PC-9 (cell line): ENCODE measurements at regions not wholly inside any gene's neighbourhood (a gene's known extent, or its start where the extent isn't known, plus 50 kb on each side); places are given as distances from the start of the nearest gene placed in this dataset.

Experiments used
- BruUV-seq: library from RNA; stranded (reverse); fragments of 400-500 nt; replicated peaks from 2 replicates; lab custom pipeline; 2021; lab: Mats Ljungman, UMichigan
- CTCF ChIA-PET: fragments of 300-600 bp; sonication (Branson Sonifier 250); formaldehyde crosslinking; loops from one replicate; lab custom pipeline; 2022; ENCODE audit warnings: antibody characterized with exemption; lab: Charles Lee
- POLR2A ChIA-PET: fragments of 300-600 bp; sonication (Branson Sonifier 250); formaldehyde crosslinking; loops from one replicate; lab custom pipeline; 2022; ENCODE audit warnings: antibody characterized with exemption; ENCODE audit not compliant: unreplicated experiment; lab: Charles Lee
- DNase-seq, 2 experiments: peaks; one replicate each; pipeline versions ENCODE4 v3.0.0 to v3.0.0-alpha.2; 2015 to 2022; ENCODE audit warnings: mixed read lengths in 1 of 2
- H2AFZ ChIP-seq: fragments of 200-600 bp; sonication (generic); 2 replicates; pipeline ENCODE4 v1.8.1; 2017; ENCODE audit warnings: antibody characterized with exemption
- H3F3A ChIP-seq: fragments of 200-600 bp; sonication (generic); 2 replicates; pipeline ENCODE4 v1.8.1; 2017; ENCODE audit warnings: antibody characterized with exemption, mild to moderate bottlenecking, low read depth; ENCODE audit not compliant: insufficient read depth
- H3K27ac ChIP-seq: fragments of 200-600 bp; sonication (generic); 2 replicates; pipeline ENCODE4 v1.6.1; 2016; ENCODE audit warnings: mixed run types
- H3K27me3 ChIP-seq: fragments of 200-600 bp; sonication (generic); 2 replicates; pipeline ENCODE4 v1.6.1; 2016; ENCODE audit warnings: low read depth, mixed run types; ENCODE audit not compliant: insufficient read depth
- H3K36me3 ChIP-seq: fragments of 200-600 bp; sonication (generic); 2 replicates; pipeline ENCODE4 v1.6.1; 2016; ENCODE audit warnings: low read depth, mixed run types
- H3K4me1 ChIP-seq: fragments of 200-600 bp; sonication (generic); replicated peaks from 2 replicates; pipeline ENCODE4 v1.6.1; 2016; ENCODE audit warnings: mixed run types; ENCODE audit not compliant: insufficient read depth
- H3K4me2 ChIP-seq: fragments of 200-600 bp; sonication (generic); 2 replicates; pipeline ENCODE4 v1.6.1; 2017; ENCODE audit warnings: mixed run types
- H3K4me3 ChIP-seq: fragments of 200-600 bp; sonication (generic); 2 replicates; pipeline ENCODE4 v1.6.1; 2016; ENCODE audit warnings: mixed run types
- H3K79me2 ChIP-seq: fragments of 200-600 bp; sonication (generic); 2 replicates; pipeline ENCODE4 v1.6.1; 2017; ENCODE audit warnings: low read depth, mixed run types
- H3K9me2 ChIP-seq: fragments of 200-600 bp; sonication (generic); 2 replicates; pipeline ENCODE4 v1.8.1; 2017; ENCODE audit warnings: mild to moderate bottlenecking; ENCODE audit not compliant: insufficient read depth
- H3K9me3 ChIP-seq: fragments of 200-600 bp; sonication (generic); 2 replicates; pipeline ENCODE4 v1.8.1; 2016; ENCODE audit warnings: low read depth; ENCODE audit not compliant: insufficient read depth
- H4K20me1 ChIP-seq: fragments of 200-600 bp; sonication (generic); 2 replicates; pipeline ENCODE4 v1.8.1; 2017; ENCODE audit not compliant: insufficient read depth
- CTCF ChIP-seq: fragments of 200-600 bp; sonication (generic); conservative IDR thresholded peaks from 2 replicates; pipeline ENCODE4 v1.6.1; 2017; ENCODE audit warnings: mixed run types, antibody characterized with exemption, mild to moderate bottlenecking, moderate library complexity
- EZH2 ChIP-seq: fragments of 200-600 bp; sonication (generic); IDR thresholded peaks from 2 replicates; pipeline ENCODE4 v1.8.0; 2017; ENCODE audit warnings: antibody characterized with exemption, low read depth
- intact Hi-C: fragments of 100-400 bp; cut with micrococcal nuclease; formaldehyde crosslinking; loops from one replicate; pipeline ENCODE4 v1.10.0; 2022; ENCODE audit not compliant: unreplicated experiment

- Histone ChIP-seq H3F3A (no peaks in the 10 kb centered on the region), H3K9me3 (no peaks in the 10 kb centered on the region), H3K27ac (no peak overlapping the region), H2AFZ (no peak overlapping the region), H3K36me3 (no peaks in the 10 kb centered on the region), H3K4me1 (no peaks in the 10 kb centered on the region), H3K4me3 (no peak overlapping the region), H3K4me2 (no peak overlapping the region), H3K27me3 (peaks cover 100% of the 10 kb centered on the region), H3K9me2 (no peaks in the 10 kb centered on the region), H4K20me1 (no peaks in the 10 kb centered on the region), H3K79me2 (no peaks in the 10 kb centered on the region)
- POLR2A ChIA-PET: no interaction called here
- CTCF ChIA-PET: no interaction called here
- intact Hi-C loops: no loop called here
- no peak for TF ChIP-seq CTCF
- TF ChIP-seq EZH2: no peak
- no TSS peak for BruUV-seq
- no peak for DNase-seq
These were observed 608.2 kb downstream of the TBC1D22A start for GRCh38 chr22:47370448-47371262.

- no peaks in the 10 kb centered on the region for H3F3A ChIP-seq
- BruUV-seq: no TSS peak
- no peaks in the 10 kb centered on the region for H3K4me1 ChIP-seq
- H3K36me3 ChIP-seq: no peaks in the 10 kb centered on the region
- H3K27ac ChIP-seq: no peak overlapping the region
- H3K4me3 ChIP-seq: no peak overlapping the region
- TF ChIP-seq CTCF (no peak), EZH2 (no peak)
- peaks cover 99% of the 10 kb centered on the region for H3K27me3 ChIP-seq
- H3K79me2 ChIP-seq: no peaks in the 10 kb centered on the region
- no peaks in the 10 kb centered on the region for H3K9me3 ChIP-seq
- ChIA-PET POLR2A (no interaction called here), CTCF (no interaction called here)
- no peak overlapping the region for H2AFZ ChIP-seq
- DNase-seq: no peak
- intact Hi-C loops: no loop called here
- no peak overlapping the region for H3K4me2 ChIP-seq
- H3K9me2 ChIP-seq: no peaks in the 10 kb centered on the region
- H4K20me1 ChIP-seq: no peaks in the 10 kb centered on the region
These were observed 607.1 kb downstream of the TBC1D22A start for GRCh38 chr22:47369431-47370015.

GRCh38 chr22:47369020-47369419 lies 606.6 kb downstream of the TBC1D22A start:
- no peaks in the 10 kb centered on the region for H3K79me2 ChIP-seq
- H3K4me3 ChIP-seq: no peak overlapping the region
- H3K27ac ChIP-seq: no peak overlapping the region
- H3K36me3 ChIP-seq: no peaks in the 10 kb centered on the region
- ChIA-PET CTCF (no interaction called here), POLR2A (no interaction called here)
- H3K27me3 ChIP-seq: peaks cover 95% of the 10 kb centered on the region
- no peaks in the 10 kb centered on the region for H3F3A ChIP-seq
- intact Hi-C loops: no loop called here
- no peak overlapping the region for H2AFZ ChIP-seq
- no peak overlapping the region for H3K4me2 ChIP-seq
- no peaks in the 10 kb centered on the region for H3K9me2 ChIP-seq
- no peaks in the 10 kb centered on the region for H3K4me1 ChIP-seq
- BruUV-seq: no TSS peak
- no peak for DNase-seq
- no peaks in the 10 kb centered on the region for H4K20me1 ChIP-seq
- H3K9me3 ChIP-seq: no peaks in the 10 kb centered on the region
- TF ChIP-seq CTCF (no peak), EZH2 (no peak)
